ENCODE measurements at regions not wholly inside any gene's neighbourhood (a gene's known extent, or its start where the extent isn't known, plus 50 kb on each side); places are given as distances from the start of the nearest gene placed in this dataset.

GRCh38 chr6:156577749-156578148, 199.4 kb upstream of the ARID1B start:
- Mint-ChIP-seq H3K27ac (ENCODE audit: unreplicated experiment) (no peak overlapping the region), H3K9me3 (ENCODE audit: low read depth) (peaks cover 66% of the 10 kb centered on the region), H3K4me1 (ENCODE audit: low read depth) (no peaks in the 10 kb centered on the region), H3K36me3 (ENCODE audit: low read depth) (peaks cover 21% of the 10 kb centered on the region), H3K27me3 (ENCODE audit: low read depth) (peaks cover 16% of the 10 kb centered on the region), H3K4me3 (ENCODE audit: unreplicated experiment) (no peak overlapping the region)
- TF ChIP-seq CTCF (IDR thresholded peaks at IDR 0.05): no peak
- no peak for DNase-seq (ENCODE audit: low spot score)

GRCh38 chr6:156575361-156575760, 201.8 kb upstream of the ARID1B start:
- Mint-ChIP-seq H3K4me3 (ENCODE audit: unreplicated experiment) (no peak overlapping the region), H3K27ac (ENCODE audit: unreplicated experiment) (no peak overlapping the region), H3K27me3 (ENCODE audit: low read depth) (peaks cover 14% of the 10 kb centered on the region), H3K9me3 (ENCODE audit: low read depth) (peaks cover 56% of the 10 kb centered on the region), H3K4me1 (ENCODE audit: low read depth) (no peaks in the 10 kb centered on the region), H3K36me3 (ENCODE audit: low read depth) (peaks cover 18% of the 10 kb centered on the region)
- TF ChIP-seq CTCF (IDR thresholded peaks at IDR 0.05): no peak
- DNase-seq (ENCODE audit: low spot score): no peak

GRCh38 chr6:156564807-156565149, 212.4 kb upstream of the ARID1B start:
- peaks cover 5% of the 10 kb centered on the region for H3K4me1 Mint-ChIP-seq (ENCODE audit: low read depth)
- H3K4me3 Mint-ChIP-seq (ENCODE audit: unreplicated experiment): no peak overlapping the region
- no peak for TF ChIP-seq CTCF (IDR thresholded peaks at IDR 0.05)
- H3K36me3 Mint-ChIP-seq (ENCODE audit: low read depth): peaks cover 8% of the 10 kb centered on the region
- DNase-seq (ENCODE audit: low spot score): no peak
- H3K27me3 Mint-ChIP-seq (ENCODE audit: low read depth): peaks cover 7% of the 10 kb centered on the region
- peaks cover 13% of the 10 kb centered on the region for H3K9me3 Mint-ChIP-seq (ENCODE audit: low read depth)
- H3K27ac Mint-ChIP-seq (ENCODE audit: unreplicated experiment): no peak overlapping the region

- H3K36me3 Mint-ChIP-seq (ENCODE audit: low read depth): peaks cover 8% of the 10 kb centered on the region
- no peak for DNase-seq (ENCODE audit: low spot score)
- TF ChIP-seq CTCF (IDR thresholded peaks at IDR 0.05): peak; percentile 98
- peaks cover 5% of the 10 kb centered on the region for H3K4me1 Mint-ChIP-seq (ENCODE audit: low read depth)
- no peak overlapping the region for H3K4me3 Mint-ChIP-seq (ENCODE audit: unreplicated experiment)
- no peak overlapping the region for H3K27ac Mint-ChIP-seq (ENCODE audit: unreplicated experiment)
- H3K9me3 Mint-ChIP-seq (ENCODE audit: low read depth): peaks cover 16% of the 10 kb centered on the region
- peaks cover 7% of the 10 kb centered on the region for H3K27me3 Mint-ChIP-seq (ENCODE audit: low read depth)
These were observed 212.9 kb upstream of the ARID1B start for GRCh38 chr6:156564127-156564806.

GRCh38 chr6:156563714-156564113, 213.5 kb upstream of the ARID1B start:
- no peak for TF ChIP-seq CTCF (IDR thresholded peaks at IDR 0.05)
- no peak overlapping the region for H3K27ac Mint-ChIP-seq (ENCODE audit: unreplicated experiment)
- peaks cover 5% of the 10 kb centered on the region for H3K27me3 Mint-ChIP-seq (ENCODE audit: low read depth)
- peaks cover 11% of the 10 kb centered on the region for H3K9me3 Mint-ChIP-seq (ENCODE audit: low read depth)
- H3K4me3 Mint-ChIP-seq (ENCODE audit: unreplicated experiment): no peak overlapping the region
- DNase-seq (ENCODE audit: low spot score): no peak
- peaks cover 5% of the 10 kb centered on the region for H3K4me1 Mint-ChIP-seq (ENCODE audit: low read depth)
- H3K36me3 Mint-ChIP-seq (ENCODE audit: low read depth): peaks cover 8% of the 10 kb centered on the region
